ENCODE measurements at regions not wholly inside any gene's neighbourhood (a gene's known extent, or its start where the extent isn't known, plus 50 kb on each side); places are given as distances from the start of the nearest gene placed in this dataset.
"Not testable (repeated sequence)": the region's sequence is repeated elsewhere in the genome, so short reads cannot be mapped to it uniquely, and the experiment has no call there.

DNA sequence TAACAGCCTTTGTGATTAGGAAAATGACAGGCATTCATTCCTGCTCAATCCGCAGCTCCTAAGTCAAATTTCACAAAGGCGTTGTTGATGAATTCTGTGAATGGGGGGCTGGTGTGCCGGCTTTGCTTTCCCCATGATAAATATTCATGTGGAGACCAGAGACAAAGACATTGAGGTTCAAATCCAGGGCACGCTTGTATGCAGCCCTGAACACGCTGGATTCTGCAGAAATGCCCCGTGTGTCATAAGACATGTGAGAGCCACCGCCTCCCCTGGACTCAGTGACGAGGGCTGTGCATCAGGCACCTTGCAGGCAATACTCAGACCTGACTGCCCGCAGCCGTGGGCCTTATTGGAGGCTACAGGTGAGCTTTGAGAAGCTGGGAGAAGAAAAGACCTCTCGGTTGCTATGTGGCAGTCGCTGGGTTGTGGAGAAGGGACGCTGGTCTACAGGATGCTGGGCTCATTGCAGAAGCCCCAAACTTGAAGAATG, 906.2 kb downstream of the BRD1 start:
- H3K27ac ChIP-seq (ENCODE audit: low read length), result no peak overlapping the region
- H3K4me1 ChIP-seq (ENCODE audit: control insufficient read depth in 1 of 2, insufficient read depth in 2 of 2, low read length in 2 of 2), result no peaks in the 10 kb centered on the region
- H3K9me3 ChIP-seq (ENCODE audit: control insufficient read depth in 1 of 2, low read length in 2 of 2), result no peaks in the 10 kb centered on the region
- H3K4me3 ChIP-seq (ENCODE audit: low read depth in 1 of 2, low read length in 2 of 2), result no peak overlapping the region
- no peaks in the 10 kb centered on the region for H3K36me3 ChIP-seq (ENCODE audit: control insufficient read depth in 1 of 2, insufficient read depth in 2 of 2, low read length in 2 of 2)
- H3K27me3 ChIP-seq (ENCODE audit: low read depth, low read length), result no peaks in the 10 kb centered on the region

DNA sequence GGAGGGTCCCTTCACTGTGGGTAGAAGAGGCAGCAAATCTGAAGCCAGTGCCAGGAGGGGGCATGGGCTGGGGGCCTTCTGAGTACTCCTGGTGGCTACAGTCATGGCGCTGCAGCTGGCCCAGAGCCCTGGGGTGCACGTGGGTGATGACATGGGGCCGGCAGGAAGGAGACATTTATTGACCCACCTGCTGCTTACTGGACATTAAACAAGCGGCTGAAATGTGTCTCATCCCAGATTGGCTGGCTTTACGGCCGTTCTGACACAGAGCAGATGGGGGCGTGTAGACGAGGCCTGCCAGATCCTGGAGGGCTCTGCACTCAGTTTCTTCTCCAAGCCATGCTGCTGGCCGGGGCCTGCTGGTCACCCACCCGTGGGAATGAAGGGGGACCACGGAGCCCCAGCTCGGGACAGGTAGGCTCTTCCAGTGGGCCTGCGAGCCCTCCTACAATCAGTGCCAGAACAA, 906.9 kb downstream of the BRD1 start:
- Histone ChIP-seq H3K27ac (ENCODE audit: low read length) (no peak overlapping the region), H3K9me3 (ENCODE audit: control insufficient read depth in 1 of 2, low read length in 2 of 2) (no peaks in the 10 kb centered on the region), H3K27me3 (ENCODE audit: low read depth, low read length) (no peaks in the 10 kb centered on the region), H3K4me1 (ENCODE audit: control insufficient read depth in 1 of 2, insufficient read depth in 2 of 2, low read length in 2 of 2) (no peaks in the 10 kb centered on the region), H3K4me3 (ENCODE audit: low read depth in 1 of 2, low read length in 2 of 2) (no peak overlapping the region), H3K36me3 (ENCODE audit: control insufficient read depth in 1 of 2, insufficient read depth in 2 of 2, low read length in 2 of 2) (no peaks in the 10 kb centered on the region)

DNA sequence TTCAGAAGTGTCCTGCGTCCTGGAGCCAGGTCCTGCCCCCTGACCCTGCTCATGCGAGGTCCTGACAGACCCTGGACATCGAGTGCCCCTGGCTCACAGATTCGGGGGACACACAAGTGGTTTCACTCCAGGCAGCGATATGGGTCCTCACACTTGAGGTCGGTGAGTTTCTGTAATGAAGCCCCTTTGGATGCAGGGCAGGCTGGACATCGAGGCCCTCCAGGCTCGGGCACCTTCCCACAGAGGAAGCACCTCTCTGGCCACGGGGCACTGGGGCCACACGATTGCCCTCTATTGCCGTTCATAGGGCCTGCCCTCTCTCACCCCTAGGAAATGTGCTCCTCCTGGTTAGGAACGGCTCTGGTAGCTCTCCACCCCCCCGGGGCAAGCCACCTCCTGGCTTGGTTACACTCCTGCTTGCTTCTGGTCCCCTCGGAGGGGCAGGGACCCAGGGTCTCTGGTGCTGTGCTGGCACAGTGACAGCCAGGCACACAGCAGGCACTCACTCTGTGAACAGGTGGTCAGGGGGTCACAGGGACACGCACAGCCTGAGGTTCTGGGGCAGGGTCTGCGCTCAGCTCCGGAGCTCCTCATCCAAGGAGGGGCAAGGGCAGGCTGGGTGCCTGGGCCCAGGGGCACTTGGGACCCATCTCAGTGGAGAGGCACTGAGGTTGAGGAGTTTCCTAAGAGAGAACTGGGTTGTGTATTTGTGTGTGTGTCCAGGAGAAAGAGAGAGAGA, 907.7 kb downstream of the BRD1 start:
- no peak overlapping the region for H3K4me3 ChIP-seq (ENCODE audit: low read depth in 1 of 2, low read length in 2 of 2)
- H3K27ac ChIP-seq (ENCODE audit: low read length), result no peak overlapping the region
- H3K36me3 ChIP-seq (ENCODE audit: control insufficient read depth in 1 of 2, insufficient read depth in 2 of 2, low read length in 2 of 2), result no peaks in the 10 kb centered on the region
- H3K4me1 ChIP-seq (ENCODE audit: control insufficient read depth in 1 of 2, insufficient read depth in 2 of 2, low read length in 2 of 2), result no peaks in the 10 kb centered on the region
- H3K27me3 ChIP-seq (ENCODE audit: low read depth, low read length), result no peaks in the 10 kb centered on the region
- H3K9me3 ChIP-seq (ENCODE audit: control insufficient read depth in 1 of 2, low read length in 2 of 2), result no peaks in the 10 kb centered on the region

DNA sequence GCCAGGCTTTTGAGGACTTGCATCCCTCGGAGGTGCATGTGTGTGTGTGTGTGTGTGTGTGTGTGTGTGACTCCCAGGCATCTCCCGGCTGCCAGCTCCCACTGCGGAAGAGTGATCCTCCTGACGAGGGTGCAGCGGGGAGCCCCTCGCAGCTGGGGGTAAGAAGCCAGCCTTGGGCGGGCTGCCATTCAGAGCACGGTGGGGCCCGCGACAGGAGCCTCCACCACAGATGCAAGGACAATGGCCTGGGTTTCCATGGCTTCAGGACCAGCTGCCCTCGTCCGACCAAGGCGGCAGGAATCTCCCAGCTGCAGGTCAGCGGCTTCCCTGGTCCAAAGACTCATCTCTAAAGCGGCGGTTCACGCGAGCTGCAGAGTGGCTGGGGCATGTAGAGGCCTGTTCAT, 908.5 kb downstream of the BRD1 start:
- Histone ChIP-seq H3K36me3 (ENCODE audit: control insufficient read depth in 1 of 2, insufficient read depth in 2 of 2, low read length in 2 of 2) (no peaks in the 10 kb centered on the region), H3K27me3 (ENCODE audit: low read depth, low read length) (no peaks in the 10 kb centered on the region), H3K9me3 (ENCODE audit: control insufficient read depth in 1 of 2, low read length in 2 of 2) (no peaks in the 10 kb centered on the region), H3K4me1 (ENCODE audit: control insufficient read depth in 1 of 2, insufficient read depth in 2 of 2, low read length in 2 of 2) (no peaks in the 10 kb centered on the region), H3K4me3 (ENCODE audit: low read depth in 1 of 2, low read length in 2 of 2) (no peak overlapping the region), H3K27ac (ENCODE audit: low read length) (no peak overlapping the region)

DNA sequence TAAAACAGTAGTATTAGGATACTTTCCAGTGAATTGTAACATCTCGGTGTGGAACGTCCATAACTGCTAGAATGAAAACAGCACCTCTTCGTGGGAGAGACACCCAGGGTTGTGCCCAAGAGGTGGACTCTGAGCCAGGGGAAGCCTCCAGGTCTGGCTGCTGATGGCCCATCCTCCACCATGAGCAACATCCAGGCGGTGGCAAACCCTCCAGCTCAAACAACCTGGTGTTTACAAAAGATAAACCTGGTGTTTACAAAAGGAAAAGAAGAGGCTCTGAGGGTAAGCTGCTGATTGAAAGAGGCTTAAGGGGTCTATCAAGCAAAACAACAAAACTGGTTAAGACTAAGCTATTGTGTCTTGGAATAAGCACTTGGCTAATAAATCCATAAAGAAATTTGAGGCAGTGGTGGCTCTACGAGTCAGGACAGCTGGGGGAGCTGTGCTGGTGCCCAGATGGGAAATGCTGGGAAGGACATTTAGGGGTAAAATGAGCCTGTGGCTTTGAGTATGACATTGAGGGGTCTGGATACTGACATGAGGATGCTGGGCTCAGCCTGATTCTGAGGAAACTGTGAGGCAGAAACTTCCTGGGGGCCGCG, 909.0 kb downstream of the BRD1 start:
- H3K27me3 ChIP-seq (ENCODE audit: low read depth, low read length), result no peaks in the 10 kb centered on the region
- no peaks in the 10 kb centered on the region for H3K36me3 ChIP-seq (ENCODE audit: control insufficient read depth in 1 of 2, insufficient read depth in 2 of 2, low read length in 2 of 2)
- no peak overlapping the region for H3K27ac ChIP-seq (ENCODE audit: low read length)
- H3K4me3 ChIP-seq (ENCODE audit: low read depth in 1 of 2, low read length in 2 of 2), result no peak overlapping the region
- no peaks in the 10 kb centered on the region for H3K9me3 ChIP-seq (ENCODE audit: control insufficient read depth in 1 of 2, low read length in 2 of 2)
- no peaks in the 10 kb centered on the region for H3K4me1 ChIP-seq (ENCODE audit: control insufficient read depth in 1 of 2, insufficient read depth in 2 of 2, low read length in 2 of 2)

DNA sequence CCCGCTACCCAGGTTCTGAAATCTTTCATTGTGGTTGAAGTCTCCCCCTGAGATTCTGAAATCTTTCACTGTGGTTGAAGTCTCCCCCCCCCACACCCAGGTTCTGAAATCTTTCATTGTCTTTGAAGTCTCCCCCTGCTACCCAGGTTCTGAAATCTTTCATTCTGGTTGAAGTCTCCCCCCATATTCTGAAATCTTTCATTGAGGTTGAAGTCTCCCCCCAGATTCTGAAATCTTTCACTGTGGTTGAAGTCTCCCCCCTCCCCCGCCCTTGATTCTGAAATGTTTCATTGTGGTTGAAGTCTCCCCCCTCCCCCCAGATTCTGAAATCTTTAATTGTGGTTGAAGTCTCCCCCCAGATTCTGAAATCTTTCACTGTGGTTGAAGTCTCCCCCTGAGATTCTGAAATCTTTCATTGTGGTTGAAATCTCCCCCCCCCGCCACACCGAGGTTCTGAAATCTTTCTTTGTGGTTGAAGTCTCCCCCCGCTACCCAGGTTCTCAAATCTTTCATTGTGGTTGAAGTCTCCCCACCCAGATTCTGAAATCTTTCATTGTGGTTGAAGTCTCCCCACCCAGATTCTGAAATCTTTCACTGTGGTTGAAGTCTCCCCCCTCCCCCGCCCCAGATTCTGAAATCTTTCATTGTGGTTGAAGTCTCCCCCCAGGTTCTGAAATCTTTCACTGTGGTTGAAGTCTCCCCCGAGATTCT, 915.2 kb downstream of the BRD1 start:
- H3K27me3 ChIP-seq (ENCODE audit: low read depth, low read length); H3K36me3 ChIP-seq (ENCODE audit: control insufficient read depth in 1 of 2, insufficient read depth in 2 of 2, low read length in 2 of 2); H3K4me1 ChIP-seq (ENCODE audit: control insufficient read depth in 1 of 2, insufficient read depth in 2 of 2, low read length in 2 of 2); H3K4me3 ChIP-seq (ENCODE audit: low read depth in 1 of 2, low read length in 2 of 2); H3K9me3 ChIP-seq (ENCODE audit: control insufficient read depth in 1 of 2, low read length in 2 of 2); H3K27ac ChIP-seq (ENCODE audit: low read length): not testable (repeated sequence)

DNA sequence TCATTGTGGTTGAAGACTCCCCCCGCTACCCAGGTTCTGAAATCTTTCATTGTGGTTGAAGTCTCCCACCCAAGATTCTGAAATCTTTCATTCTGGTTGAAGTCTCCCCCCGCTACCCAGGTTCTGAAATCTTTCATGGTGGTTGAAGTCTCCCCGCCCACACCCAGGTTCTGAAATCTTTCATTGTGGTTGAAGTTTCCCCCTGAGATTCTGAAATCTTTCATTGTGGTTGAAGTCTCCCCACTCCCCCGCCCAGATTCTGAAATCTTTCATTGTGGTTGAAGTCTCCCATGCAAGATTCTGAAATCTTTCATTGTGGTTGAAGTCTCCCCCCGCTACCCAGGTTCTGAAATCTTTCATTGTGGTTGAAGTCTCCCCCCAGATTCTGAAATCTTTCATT, 916.0 kb downstream of the BRD1 start:
- not testable (repeated sequence) for H3K27me3 ChIP-seq (ENCODE audit: low read depth, low read length)

DNA sequence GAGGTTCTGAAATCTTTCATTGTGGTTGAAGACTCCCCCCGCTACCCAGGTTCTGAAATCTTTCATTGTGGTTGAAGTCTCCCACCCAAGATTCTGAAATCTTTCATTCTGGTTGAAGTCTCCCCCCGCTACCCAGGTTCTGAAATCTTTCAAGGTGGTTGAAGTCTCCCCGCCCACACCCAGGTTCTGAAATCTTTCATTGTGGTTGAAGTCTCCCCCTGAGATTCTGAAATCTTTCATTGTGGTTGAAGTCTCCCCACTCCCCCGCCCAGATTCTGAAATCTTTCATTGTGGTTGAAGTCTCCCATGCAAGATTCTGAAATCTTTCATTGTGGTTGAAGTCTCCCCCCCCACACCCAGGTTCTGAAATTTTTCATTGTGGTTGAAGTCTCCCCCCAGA, 916.6 kb downstream of the BRD1 start:
- H3K9me3 ChIP-seq (ENCODE audit: control insufficient read depth in 1 of 2, low read length in 2 of 2); H3K4me3 ChIP-seq (ENCODE audit: low read depth in 1 of 2, low read length in 2 of 2); H3K36me3 ChIP-seq (ENCODE audit: control insufficient read depth in 1 of 2, insufficient read depth in 2 of 2, low read length in 2 of 2); H3K27ac ChIP-seq (ENCODE audit: low read length); H3K4me1 ChIP-seq (ENCODE audit: control insufficient read depth in 1 of 2, insufficient read depth in 2 of 2, low read length in 2 of 2); H3K27me3 ChIP-seq (ENCODE audit: low read depth, low read length): not testable (repeated sequence)

More for the DNA sequence above, 916.0 kb downstream of the BRD1 start:
- H3K4me3 ChIP-seq (ENCODE audit: low read depth in 1 of 2, low read length in 2 of 2); H3K4me1 ChIP-seq (ENCODE audit: control insufficient read depth in 1 of 2, insufficient read depth in 2 of 2, low read length in 2 of 2); H3K27ac ChIP-seq (ENCODE audit: low read length); H3K36me3 ChIP-seq (ENCODE audit: control insufficient read depth in 1 of 2, insufficient read depth in 2 of 2, low read length in 2 of 2); H3K9me3 ChIP-seq (ENCODE audit: control insufficient read depth in 1 of 2, low read length in 2 of 2): not testable (repeated sequence)

DNA sequence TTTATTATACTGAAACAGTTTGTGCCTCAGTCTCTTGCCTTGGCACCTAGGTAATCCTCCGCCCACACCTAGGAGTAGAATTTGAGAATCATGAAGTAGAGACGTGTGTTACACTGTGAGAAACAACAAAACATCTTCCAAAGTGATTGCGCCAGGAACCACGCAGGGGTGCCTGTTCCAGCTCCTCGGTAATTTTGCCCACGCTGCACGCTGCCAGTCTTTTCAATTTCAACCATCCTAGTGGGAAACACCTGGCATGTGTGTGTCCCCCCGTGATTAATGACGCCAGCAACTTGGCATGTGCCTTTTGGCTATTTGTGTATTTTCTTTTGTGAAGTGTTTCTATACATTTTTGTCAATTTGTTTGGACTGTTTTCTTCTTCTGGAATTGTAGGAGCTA, 919.1 kb downstream of the BRD1 start:
- no peaks in the 10 kb centered on the region for H3K4me1 ChIP-seq (ENCODE audit: control insufficient read depth in 1 of 2, insufficient read depth in 2 of 2, low read length in 2 of 2)
- no peaks in the 10 kb centered on the region for H3K27me3 ChIP-seq (ENCODE audit: low read depth, low read length)
- no peak overlapping the region for H3K27ac ChIP-seq (ENCODE audit: low read length)
- H3K4me3 ChIP-seq (ENCODE audit: low read depth in 1 of 2, low read length in 2 of 2), result no peak overlapping the region
- H3K36me3 ChIP-seq (ENCODE audit: control insufficient read depth in 1 of 2, insufficient read depth in 2 of 2, low read length in 2 of 2), result no peaks in the 10 kb centered on the region
- H3K9me3 ChIP-seq (ENCODE audit: control insufficient read depth in 1 of 2, low read length in 2 of 2), result no peaks in the 10 kb centered on the region

DNA sequence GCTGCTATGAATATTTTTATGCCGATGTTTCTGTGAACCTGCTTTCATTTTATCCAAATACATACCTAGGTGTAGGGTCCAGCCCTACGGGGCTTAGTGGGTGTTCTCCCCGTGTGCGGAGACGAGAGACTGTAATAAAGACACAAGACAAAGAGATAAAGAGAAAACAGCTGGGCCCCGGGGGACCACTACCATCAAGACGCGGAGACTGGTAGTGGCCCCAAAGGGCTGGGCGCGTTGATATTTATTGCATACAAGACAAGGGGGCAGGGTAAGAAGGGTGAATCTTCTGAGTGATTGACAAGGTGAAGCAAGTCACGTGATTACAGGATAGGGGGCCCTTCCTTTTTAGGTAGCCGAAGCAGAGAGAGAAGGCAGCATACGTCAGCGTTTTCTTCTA, 920.1 kb downstream of the BRD1 start:
- H3K4me3 ChIP-seq (ENCODE audit: low read depth in 1 of 2, low read length in 2 of 2), result no peak overlapping the region
- H3K27me3 ChIP-seq (ENCODE audit: low read depth, low read length), result no peaks in the 10 kb centered on the region
- H3K36me3 ChIP-seq (ENCODE audit: control insufficient read depth in 1 of 2, insufficient read depth in 2 of 2, low read length in 2 of 2), result no peaks in the 10 kb centered on the region
- no peaks in the 10 kb centered on the region for H3K4me1 ChIP-seq (ENCODE audit: control insufficient read depth in 1 of 2, insufficient read depth in 2 of 2, low read length in 2 of 2)
- H3K9me3 ChIP-seq (ENCODE audit: control insufficient read depth in 1 of 2, low read length in 2 of 2), result no peaks in the 10 kb centered on the region
- no peak overlapping the region for H3K27ac ChIP-seq (ENCODE audit: low read length)

DNA sequence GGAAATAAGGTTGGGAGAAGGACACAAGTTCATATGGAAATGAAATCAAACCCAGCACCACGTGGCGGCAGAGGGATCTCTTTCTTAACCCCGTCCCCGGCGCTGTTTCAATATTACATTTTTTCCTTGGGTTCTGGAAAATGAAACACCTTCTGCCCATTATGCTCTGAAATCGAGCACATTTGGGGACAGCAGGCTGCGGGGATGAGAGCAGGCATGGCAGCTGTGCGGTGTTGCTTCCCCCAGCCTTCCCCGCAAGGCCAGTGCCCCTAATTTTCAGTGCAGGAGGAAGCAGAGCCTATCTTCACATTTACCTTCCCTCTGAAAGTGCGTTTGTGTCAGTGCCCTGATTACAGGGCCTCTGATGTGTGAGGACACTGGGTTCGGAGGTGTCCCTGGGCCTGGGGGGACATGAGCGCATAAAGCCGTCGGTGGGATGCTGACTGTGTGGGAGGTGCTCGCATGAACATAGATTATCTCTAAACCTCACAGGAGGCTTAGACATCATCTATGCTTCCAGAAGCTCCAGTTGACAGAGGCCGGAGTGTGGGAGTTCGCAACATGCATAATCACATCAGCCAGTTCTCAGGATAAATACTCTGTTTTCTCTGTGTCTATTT, 921.3 kb downstream of the BRD1 start:
- no peaks in the 10 kb centered on the region for H3K27me3 ChIP-seq (ENCODE audit: low read depth, low read length)
- H3K9me3 ChIP-seq (ENCODE audit: control insufficient read depth in 1 of 2, low read length in 2 of 2), result no peaks in the 10 kb centered on the region
- no peaks in the 10 kb centered on the region for H3K4me1 ChIP-seq (ENCODE audit: control insufficient read depth in 1 of 2, insufficient read depth in 2 of 2, low read length in 2 of 2)
- H3K27ac ChIP-seq (ENCODE audit: low read length), result no peak overlapping the region
- no peaks in the 10 kb centered on the region for H3K36me3 ChIP-seq (ENCODE audit: control insufficient read depth in 1 of 2, insufficient read depth in 2 of 2, low read length in 2 of 2)
- no peak overlapping the region for H3K4me3 ChIP-seq (ENCODE audit: low read depth in 1 of 2, low read length in 2 of 2)

All from muscle layer of duodenum (tissue), 2 donors.